Heart left ventricle (tissue), 16 donors: ENCODE measurements at regions not wholly inside any gene's neighbourhood (a gene's known extent, or its start where the extent isn't known, plus 50 kb on each side); places are given as distances from the start of the nearest gene placed in this dataset.

Experiments
- ATAC-seq, 4 donors: fragments of 200-7000 bp; cut with Tn5 transposase; one replicate each; pipeline ENCODE4 v1.9.1; 2020 to 2022; ENCODE audit warnings: moderate library complexity in 4 of 4, mild to moderate bottlenecking in 3 of 4, moderate number of reproducible peaks in 1 of 4
- DNase-seq, 5 donors: peaks; one replicate each; pipeline ENCODE4 v3.0.0-alpha.2; 2020
- H3K27ac ChIP-seq, 12 donors: fragments of 200-600 bp; sonication (generic) in 4 of 12; one replicate each; pipeline versions ENCODE4 v1.5.0 to v1.8.0; 2016 to 2022; ENCODE audit warnings: mild to moderate bottlenecking in 2 of 12
- H3K27me3 ChIP-seq, 9 donors: fragments of 200-600 bp; sonication (generic) in 2 of 9; one replicate each; pipeline versions ENCODE4 v1.5.1 to v1.8.0; 2016 to 2022; ENCODE audit warnings: mild to moderate bottlenecking in 3 of 9
- H3K36me3 ChIP-seq, 9 donors: fragments of 200-600 bp; sonication (generic) in 2 of 9; one replicate each; pipeline versions ENCODE4 v1.5.0 to v1.8.0; 2018 to 2022; ENCODE audit warnings: mild to moderate bottlenecking in 2 of 9
- H3K4me1 ChIP-seq, 12 donors: fragments of 200-600 bp; sonication (generic) in 4 of 12; one replicate each; pipeline versions ENCODE4 v1.5.0 to v1.8.0; 2016 to 2022; ENCODE audit warnings: mild to moderate bottlenecking in 3 of 12
- H3K4me3 ChIP-seq, 12 donors: fragments of 200-600 bp; sonication (generic) in 4 of 12; one replicate each; pipeline versions ENCODE4 v1.5.0 to v1.8.0; 2017 to 2022; ENCODE audit warnings: mild to moderate bottlenecking in 9 of 12, moderate library complexity in 4 of 12
- H3K9me3 ChIP-seq, 12 donors: fragments of 200-600 bp; sonication (generic) in 4 of 12; one replicate each; pipeline versions ENCODE4 v1.5.0 to v1.8.0; 2016 to 2022; ENCODE audit warnings: mild to moderate bottlenecking in 1 of 12
- POLR2A ChIP-seq, 2 donors: fragments of 450-650 bp; IDR thresholded peaks; one replicate each; pipeline ENCODE4 v1.6.1; 2017; ENCODE audit warnings: antibody characterized with exemption in 2 of 2, mild to moderate bottlenecking in 2 of 2, moderate library complexity in 2 of 2
- WGBS, 4 donors: extraction: QIAGEN DNeasy Blood & Tissue Kit in 2 of 4; methylation state at CpG; one replicate each; pipeline versions ENCODE4 v1.1.5 to v1.1.7; 2013 to 2018; 5-methylcytosine and 5-hydroxymethylcytosine counted together
- intact Hi-C, 10 donors: fragments of 100-400 bp; cut with DNase I; formaldehyde crosslinking; loops; one replicate each; pipeline versions ENCODE4 v1.11.1 to v1.14.2; 2022
- TF ChIP-seq, protein P1 (sequence below), 12 donors: fragments of 200-600 bp; sonication (generic) in 4 of 12; IDR thresholded peaks; one replicate each; pipeline versions ENCODE4 v1.5.0 to v1.8.0; 2018 to 2022; ENCODE audit warnings: antibody characterized with exemption in 12 of 12, mild to moderate bottlenecking in 5 of 12
- donor health status: ischemic (EF 13 %, LVEDD 7.1; RV severe dilation, severe dysfunction).
- donor health status: healthy with polysubstance abuse.
- donor health status: DM: no; HTN: yes; CAD: no.
- donor health status: DM: no; HTN: no; CAD: no.
- donor health status: ischemic (EF 25% LVEDD 6.9; RV normal size, moderate dysfunction).
- donor health status: ischemic (EF 25% LVEDD 5.7; RV mildly dilated, moderate dysfunction).
- donor health status: healthy.
- donor health status: DM: yes; HTN: yes; CAD: no.
- donor health status: ischemic (EF 35%, LVEDD 5.7; RV mildly dilated, moderate dysfunction).
- donor health status: nonischemic (EF 11% LVEDD 7.7; RV severe dilation, severe dysfunction).
- donor health status: DM: yes; HTN: yes; CAD: no.
- donor health status: PGD.
- donor health status: ischemic (EF 29% LVEDD 5.4; RV normal size, mild dysfunction).
- donor health status: nonischemic (EF 23%, LVEDD 6.1; RV moderate dilation, normal function).

DNA sequence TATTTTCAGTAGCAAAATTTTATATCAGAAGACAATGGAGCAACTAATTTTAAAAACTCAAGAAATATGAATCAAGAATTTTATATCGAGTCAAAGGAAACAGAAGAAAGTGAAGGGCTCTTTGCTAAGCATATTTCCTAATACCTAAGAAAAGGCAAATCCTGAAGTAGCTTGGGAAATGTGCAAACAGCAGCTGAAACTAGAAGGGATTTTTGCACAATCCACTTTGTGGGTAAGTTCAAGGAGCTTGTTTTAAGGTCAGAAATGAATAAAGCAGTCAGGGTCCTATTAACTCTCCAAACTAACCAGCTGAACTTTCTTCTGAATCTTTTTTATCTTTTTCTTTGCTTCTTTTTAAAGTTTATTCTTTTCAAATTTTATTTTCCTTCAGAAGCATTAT lies 500.9 kb upstream of the CXorf51A start:
- intact Hi-C loops = no loop called here
- Histone ChIP-seq H3K36me3 (no peaks in the 10 kb centered on the region), H3K4me1 (no peaks in the 10 kb centered on the region), H3K27ac (no peak overlapping the region), H3K27me3 (no peaks in the 10 kb centered on the region), H3K4me3 (no peak overlapping the region), H3K9me3 (no peaks in the 10 kb centered on the region)
- ATAC-seq (no peak), DNase-seq (no peak)
- WGBS, 4 donors = 73 to 82% (median 74%) methylated on average over 1 of the region's 1 CpG
- TF ChIP-seq, protein P1, sequence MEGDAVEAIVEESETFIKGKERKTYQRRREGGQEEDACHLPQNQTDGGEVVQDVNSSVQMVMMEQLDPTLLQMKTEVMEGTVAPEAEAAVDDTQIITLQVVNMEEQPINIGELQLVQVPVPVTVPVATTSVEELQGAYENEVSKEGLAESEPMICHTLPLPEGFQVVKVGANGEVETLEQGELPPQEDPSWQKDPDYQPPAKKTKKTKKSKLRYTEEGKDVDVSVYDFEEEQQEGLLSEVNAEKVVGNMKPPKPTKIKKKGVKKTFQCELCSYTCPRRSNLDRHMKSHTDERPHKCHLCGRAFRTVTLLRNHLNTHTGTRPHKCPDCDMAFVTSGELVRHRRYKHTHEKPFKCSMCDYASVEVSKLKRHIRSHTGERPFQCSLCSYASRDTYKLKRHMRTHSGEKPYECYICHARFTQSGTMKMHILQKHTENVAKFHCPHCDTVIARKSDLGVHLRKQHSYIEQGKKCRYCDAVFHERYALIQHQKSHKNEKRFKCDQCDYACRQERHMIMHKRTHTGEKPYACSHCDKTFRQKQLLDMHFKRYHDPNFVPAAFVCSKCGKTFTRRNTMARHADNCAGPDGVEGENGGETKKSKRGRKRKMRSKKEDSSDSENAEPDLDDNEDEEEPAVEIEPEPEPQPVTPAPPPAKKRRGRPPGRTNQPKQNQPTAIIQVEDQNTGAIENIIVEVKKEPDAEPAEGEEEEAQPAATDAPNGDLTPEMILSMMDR (IDR thresholded peaks at IDR 0.05) = no peak
- no peak for TF ChIP-seq POLR2A (IDR thresholded peaks at IDR 0.05)
